H9 (cell line): ENCODE measurements at regions not wholly inside any gene's neighbourhood (a gene's known extent, or its start where the extent isn't known, plus 50 kb on each side); places are given as distances from the start of the nearest gene placed in this dataset.

ENCODE experiments used
- DNase-seq: peaks from one replicate; pipeline ENCODE4 v3.0.0-alpha.2; 2017
- H2AFZ ChIP-seq: one replicate; pipeline ENCODE4 v1.6.1; 2013; ENCODE audit warnings: mild to moderate bottlenecking, low read length, control low read depth, moderate library complexity
- H2AK5ac ChIP-seq: 2 replicates; pipeline ENCODE4 v1.6.1; 2013; ENCODE audit warnings: low read length, control low read depth, mixed read lengths; ENCODE audit not compliant: insufficient read length
- H2BK120ac ChIP-seq: one replicate; pipeline ENCODE4 v1.6.1; 2013; ENCODE audit warnings: low read depth, mild to moderate bottlenecking, low read length, control low read depth, inconsistent platforms; ENCODE audit not compliant: poor library complexity, severe bottlenecking
- H2BK12ac ChIP-seq: 2 replicates; pipeline ENCODE4 v1.6.1; 2013; ENCODE audit warnings: low read length, control low read depth, mixed read lengths, low read depth; ENCODE audit not compliant: insufficient read length
- H2BK15ac ChIP-seq: 2 replicates; pipeline ENCODE4 v1.6.1; 2013; ENCODE audit warnings: low read depth, low read length, control low read depth
- H2BK20ac ChIP-seq: one replicate; pipeline ENCODE4 v1.6.1; 2013; ENCODE audit warnings: low read depth, mild to moderate bottlenecking, low read length, control low read depth, inconsistent platforms; ENCODE audit not compliant: poor library complexity, severe bottlenecking
- H2BK5ac ChIP-seq: 2 replicates; pipeline ENCODE4 v1.6.1; 2013; ENCODE audit warnings: low read length, control low read depth, mixed read lengths; ENCODE audit not compliant: insufficient read length
- H3K14ac ChIP-seq: 2 replicates; pipeline ENCODE4 v1.6.1; 2013; ENCODE audit warnings: low read length, control low read depth; ENCODE audit not compliant: insufficient read depth
- H3K18ac ChIP-seq: 2 replicates; pipeline ENCODE4 v1.6.1; 2013; ENCODE audit warnings: low read depth, mild to moderate bottlenecking, mixed read lengths, low read length, control low read depth; ENCODE audit not compliant: insufficient read length
- H3K23ac ChIP-seq: 2 replicates; pipeline ENCODE4 v1.6.1; 2013; ENCODE audit warnings: low read length, control low read depth, mixed read lengths, low read depth; ENCODE audit not compliant: insufficient read length
- H3K23me2 ChIP-seq: 2 replicates; pipeline ENCODE4 v1.6.1; 2013; ENCODE audit warnings: low read depth, mild to moderate bottlenecking, mixed read lengths, low read length, control low read depth; ENCODE audit not compliant: insufficient read length, poor library complexity, severe bottlenecking
- H3K27ac ChIP-seq: 2 replicates; pipeline ENCODE4 v1.5.1; 2013; ENCODE audit warnings: low read length, control low read depth, mixed read lengths, low read depth; ENCODE audit not compliant: insufficient read length
- H3K27me3 ChIP-seq: 2 replicates; pipeline ENCODE4 v1.6.1; 2013; ENCODE audit warnings: low read length, control low read depth, inconsistent platforms; ENCODE audit not compliant: insufficient read depth
- H3K4ac ChIP-seq: 2 replicates; pipeline ENCODE4 v1.6.1; 2013; ENCODE audit warnings: low read depth, mild to moderate bottlenecking, control low read depth, inconsistent platforms, low read length, moderate library complexity
- H3K4me1 ChIP-seq: 2 replicates; pipeline ENCODE4 v1.6.1; 2013; ENCODE audit warnings: low read length, control low read depth, inconsistent platforms; ENCODE audit not compliant: insufficient read depth
- H3K4me2 ChIP-seq: 2 replicates; pipeline ENCODE4 v1.6.1; 2013; ENCODE audit warnings: low read length, control low read depth, mixed read lengths; ENCODE audit not compliant: insufficient read length, insufficient read depth
- H3K56ac ChIP-seq: 2 replicates; pipeline ENCODE4 v1.6.1; 2013; ENCODE audit warnings: low read depth, mild to moderate bottlenecking, mixed read lengths, low read length, control low read depth; ENCODE audit not compliant: insufficient read length
- H3K79me1 ChIP-seq: 2 replicates; pipeline ENCODE4 v1.6.1; 2013; ENCODE audit warnings: low read depth, mild to moderate bottlenecking, moderate library complexity, low read length, control low read depth, inconsistent platforms; ENCODE audit not compliant: insufficient read depth, poor library complexity, severe bottlenecking
- H3K79me2 ChIP-seq: 2 replicates; pipeline ENCODE4 v1.6.1; 2013; ENCODE audit warnings: low read length, control low read depth, inconsistent platforms; ENCODE audit not compliant: insufficient read depth
- H3K9ac ChIP-seq: 2 replicates; pipeline ENCODE4 v1.6.1; 2013; ENCODE audit warnings: low read length, control low read depth, mixed read lengths; ENCODE audit not compliant: insufficient read length; ENCODE audit errors: extremely low read depth
- H3K9me3 ChIP-seq: one replicate; pipeline ENCODE4 v1.6.1; 2013; ENCODE audit warnings: low read depth, low read length, inconsistent platforms; ENCODE audit not compliant: control insufficient read depth
- H3T11ph ChIP-seq: one replicate; pipeline ENCODE4 v1.6.1; 2013; ENCODE audit warnings: mild to moderate bottlenecking, low read length, control low read depth, inconsistent platforms
- H4K20me1 ChIP-seq: one replicate; pipeline ENCODE4 v1.6.1; 2013; ENCODE audit not compliant: control insufficient read depth, insufficient read length, insufficient read depth
- H4K5ac ChIP-seq: 2 replicates; pipeline ENCODE4 v1.6.1; 2013; ENCODE audit warnings: low read depth, mild to moderate bottlenecking, mixed read lengths, low read length, control low read depth; ENCODE audit not compliant: insufficient read length
- H4K8ac ChIP-seq: replicated peaks from 2 replicates; pipeline ENCODE4 v1.6.1; 2013; ENCODE audit warnings: low read length, control low read depth, mixed read lengths, low read depth; ENCODE audit not compliant: insufficient read length
- H4K91ac ChIP-seq: 2 replicates; pipeline ENCODE4 v1.6.1; 2013; ENCODE audit warnings: low read depth, mild to moderate bottlenecking, moderate library complexity, mixed read lengths, low read length, control low read depth; ENCODE audit not compliant: insufficient read length
- H3K27ac Mint-ChIP-seq, 3 experiments: 2 replicates in 2 of 3; 3 replicates in 1 of 3; pipeline ENCODE4 v1.8.0; 2020 to 2021; ENCODE audit warnings: mixed read lengths in 3 of 3, mild to moderate bottlenecking in 1 of 3, moderate library complexity in 1 of 3
- H3K27me3 Mint-ChIP-seq: 2 replicates; pipeline ENCODE4 v1.8.0; 2021; ENCODE audit warnings: low read depth, mild to moderate bottlenecking, moderate library complexity, mixed read lengths
- H3K36me3 Mint-ChIP-seq, 3 experiments: 2 replicates in 2 of 3; 3 replicates in 1 of 3; pipeline ENCODE4 v1.8.0; 2020 to 2021; ENCODE audit warnings: low read depth in 3 of 3, mixed read lengths in 3 of 3; ENCODE audit not compliant: insufficient read depth in 1 of 3
- H3K4me1 Mint-ChIP-seq, 2 experiments: 2 replicates each; pipeline ENCODE4 v1.8.0; 2020; ENCODE audit warnings: mixed read lengths in 2 of 2
- H3K4me3 Mint-ChIP-seq, 2 experiments: 2 replicates in 1 of 2; 3 replicates in 1 of 2; pipeline ENCODE4 v1.8.0; 2020 to 2021; ENCODE audit warnings: mild to moderate bottlenecking in 2 of 2, mixed read lengths in 2 of 2, moderate library complexity in 1 of 2
- H3K9me3 Mint-ChIP-seq, 2 experiments: 2 replicates in 1 of 2; 3 replicates in 1 of 2; pipeline ENCODE4 v1.8.0; 2020; ENCODE audit warnings: mild to moderate bottlenecking in 2 of 2, mixed read lengths in 2 of 2, moderate library complexity in 1 of 2
- WGBS: extraction: QIAGEN DNeasy Blood & Tissue Kit; methylation state at CpG from one replicate; pipeline ENCODE4 v1.1.7; 2013; ENCODE audit warnings: missing lambda C conversion rate, low lambda C conversion rate, mixed read lengths; ENCODE audit not compliant: insufficient read length; ENCODE audit errors: extremely low coverage; 5-methylcytosine and 5-hydroxymethylcytosine counted together
- TF ChIP-seq, protein P1 (sequence below): fragments of 200-600 bp; sonication (generic); conservative IDR thresholded peaks from 3 replicates; pipeline ENCODE4 v1.8.0; 2021; ENCODE audit warnings: antibody characterized with exemption, mild to moderate bottlenecking

DNA sequence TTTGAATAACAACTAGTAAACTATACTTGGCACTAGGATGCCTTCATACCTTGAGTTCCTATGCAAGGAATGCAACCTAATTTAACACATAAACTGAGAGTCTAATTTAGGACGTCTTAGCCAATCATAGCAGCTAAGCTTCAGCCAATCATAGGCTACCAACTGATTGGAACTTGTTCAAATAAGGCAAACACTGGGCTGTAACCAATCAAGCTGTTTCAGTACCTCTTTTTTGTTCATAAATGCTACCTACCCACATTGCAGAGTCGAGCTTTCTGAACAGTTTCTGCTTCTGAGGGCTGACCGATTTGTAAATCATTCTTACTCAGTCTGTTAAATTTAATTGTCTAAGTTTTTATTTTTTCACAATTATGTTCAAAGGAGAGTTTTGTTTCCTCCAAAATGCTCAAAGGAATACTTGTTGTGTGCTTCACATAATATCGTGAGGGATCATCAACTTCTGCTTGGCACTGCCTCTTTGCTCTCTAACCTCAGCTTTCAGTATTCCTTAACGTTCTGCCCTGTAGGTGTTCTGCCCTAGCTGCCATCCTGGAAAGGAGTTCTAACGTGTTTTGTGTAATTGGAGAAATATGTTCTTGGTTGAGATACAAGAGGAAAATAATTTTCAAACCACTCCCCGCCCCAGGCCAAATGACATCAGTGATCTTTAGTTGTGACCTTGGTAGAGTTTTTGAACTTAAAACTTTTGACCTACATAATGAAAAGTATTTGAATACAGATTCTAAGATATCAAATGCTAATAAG, 380.4 kb upstream of the MIS18BP1 start:
- H3K36me3 Mint-ChIP-seq: peaks cover 0 to 20% (median 6%) of the 10 kb centered on the region in 3 experiments; a peak in 4 of 7 replicates

More for the DNA sequence above, 380.4 kb upstream of the MIS18BP1 start:
- H3K79me2 ChIP-seq: no peaks in the 10 kb centered on the region
- Mint-ChIP-seq H3K4me3 (no peak overlapping the region), H3K27me3 (no peaks in the 10 kb centered on the region), H3K4me1 (no peaks in the 10 kb centered on the region), H3K9me3 (peaks cover 21% of the 10 kb centered on the region in 2 experiments), H3K27ac (no peak overlapping the region)
- H3K4ac ChIP-seq: no peak overlapping the region
- H4K8ac ChIP-seq: no peak overlapping the region
- no peak overlapping the region for H3K56ac ChIP-seq
- no peak overlapping the region for H2AFZ ChIP-seq
- H2BK120ac ChIP-seq: no peak overlapping the region
- no peaks in the 10 kb centered on the region for H3K4me1 ChIP-seq
- no peak overlapping the region for H2BK15ac ChIP-seq
- no peak overlapping the region for H2AK5ac ChIP-seq
- TF ChIP-seq, protein P1, sequence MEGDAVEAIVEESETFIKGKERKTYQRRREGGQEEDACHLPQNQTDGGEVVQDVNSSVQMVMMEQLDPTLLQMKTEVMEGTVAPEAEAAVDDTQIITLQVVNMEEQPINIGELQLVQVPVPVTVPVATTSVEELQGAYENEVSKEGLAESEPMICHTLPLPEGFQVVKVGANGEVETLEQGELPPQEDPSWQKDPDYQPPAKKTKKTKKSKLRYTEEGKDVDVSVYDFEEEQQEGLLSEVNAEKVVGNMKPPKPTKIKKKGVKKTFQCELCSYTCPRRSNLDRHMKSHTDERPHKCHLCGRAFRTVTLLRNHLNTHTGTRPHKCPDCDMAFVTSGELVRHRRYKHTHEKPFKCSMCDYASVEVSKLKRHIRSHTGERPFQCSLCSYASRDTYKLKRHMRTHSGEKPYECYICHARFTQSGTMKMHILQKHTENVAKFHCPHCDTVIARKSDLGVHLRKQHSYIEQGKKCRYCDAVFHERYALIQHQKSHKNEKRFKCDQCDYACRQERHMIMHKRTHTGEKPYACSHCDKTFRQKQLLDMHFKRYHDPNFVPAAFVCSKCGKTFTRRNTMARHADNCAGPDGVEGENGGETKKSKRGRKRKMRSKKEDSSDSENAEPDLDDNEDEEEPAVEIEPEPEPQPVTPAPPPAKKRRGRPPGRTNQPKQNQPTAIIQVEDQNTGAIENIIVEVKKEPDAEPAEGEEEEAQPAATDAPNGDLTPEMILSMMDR: no peak
- H4K91ac ChIP-seq: no peak overlapping the region
- H3K18ac ChIP-seq: no peak overlapping the region
- no peak overlapping the region for H3K9ac ChIP-seq
- no peaks in the 10 kb centered on the region for H4K20me1 ChIP-seq
- H3K14ac ChIP-seq: no peak overlapping the region
- no peak overlapping the region for H3K4me2 ChIP-seq
- H3K27ac ChIP-seq: no peak overlapping the region
- H2BK5ac ChIP-seq: no peak overlapping the region
- no CpG with 5 or more reads among the region's 7 CpGs for WGBS
- no peak overlapping the region for H3K23ac ChIP-seq
- no peaks in the 10 kb centered on the region for H3K9me3 ChIP-seq
- H3K27me3 ChIP-seq: no peaks in the 10 kb centered on the region
- no peaks in the 10 kb centered on the region for H3K23me2 ChIP-seq
- no peak overlapping the region for H3T11ph ChIP-seq
- no peak overlapping the region for H2BK12ac ChIP-seq
- H2BK20ac ChIP-seq: no peak overlapping the region
- DNase-seq: no peak
- H3K79me1 ChIP-seq: no peaks in the 10 kb centered on the region
- no peak overlapping the region for H4K5ac ChIP-seq
